ENCODE measurements at regions not wholly inside any gene's neighbourhood (a gene's known extent, or its start where the extent isn't known, plus 50 kb on each side); places are given as distances from the start of the nearest gene placed in this dataset.

- Histone ChIP-seq H3K79me2 (ENCODE audit: control insufficient read depth, insufficient read depth, low read length, poor library complexity) (no peaks in the 10 kb centered on the region), H3K9ac (ENCODE audit: low read length) (no peak overlapping the region), H3K14ac (ENCODE audit: low read length) (no peak overlapping the region), H2BK5ac (ENCODE audit: low read depth, low read length, poor library complexity) (no peak overlapping the region), H4K8ac (ENCODE audit: low read depth, low read length) (no peak overlapping the region), H2BK120ac (ENCODE audit: insufficient read depth, low read length, poor library complexity) (no peak overlapping the region), H3K4ac (ENCODE audit: low read depth, low read length) (no peak overlapping the region), H3K9me3 (ENCODE audit: insufficient read depth, low read depth, low read length) (no peaks in the 10 kb centered on the region), H2BK12ac (ENCODE audit: low read length) (no peak overlapping the region), H3K4me3 (ENCODE audit: low read depth, low read length) (no peak overlapping the region), H3K27me3 (ENCODE audit: insufficient read depth, low read length) (no peaks in the 10 kb centered on the region), H3K27ac (ENCODE audit: low read depth, low read length) (no peak overlapping the region), H2AK5ac (ENCODE audit: low read length) (no peak overlapping the region), H3K23ac (ENCODE audit: low read length) (no peak overlapping the region), H4K91ac (ENCODE audit: low read depth, low read length) (no peak overlapping the region), H2AFZ (ENCODE audit: insufficient read depth, low read length, poor library complexity) (no peak overlapping the region), H4K12ac (ENCODE audit: low read depth, low read length) (no peak overlapping the region), H3K79me1 (ENCODE audit: low read length) (no peaks in the 10 kb centered on the region), H3K4me2 (ENCODE audit: low read length) (no peak overlapping the region), H3K4me1 (ENCODE audit: control insufficient read depth in 1 of 2, insufficient read depth in 2 of 2, low read length in 2 of 2) (no peaks in the 10 kb centered on the region), H3K18ac (ENCODE audit: low read length) (no peak overlapping the region), H3K36me3 (ENCODE audit: control insufficient read depth in 1 of 2, insufficient read depth in 2 of 2, low read length in 2 of 2) (no peaks in the 10 kb centered on the region)
- WGBS (ENCODE audit: extremely low coverage, insufficient coverage, insufficient read length), result no CpG with 5 or more reads among the region's 1 CpG
- no peak for DNase-seq
Observed at GRCh38 chr4:17230727-17231126, 281.2 kb downstream of the QDPR start.

- no peak overlapping the region for H3K4me3 ChIP-seq (ENCODE audit: low read depth, low read length)
- no peak overlapping the region for H4K12ac ChIP-seq (ENCODE audit: low read depth, low read length)
- no peak overlapping the region for H3K14ac ChIP-seq (ENCODE audit: low read length)
- H2BK12ac ChIP-seq (ENCODE audit: low read length), result no peak overlapping the region
- no peaks in the 10 kb centered on the region for H3K4me1 ChIP-seq (ENCODE audit: control insufficient read depth in 1 of 2, insufficient read depth in 2 of 2, low read length in 2 of 2)
- no peak overlapping the region for H4K91ac ChIP-seq (ENCODE audit: low read depth, low read length)
- H3K9ac ChIP-seq (ENCODE audit: low read length), result no peak overlapping the region
- no peaks in the 10 kb centered on the region for H3K79me1 ChIP-seq (ENCODE audit: low read length)
- H3K23ac ChIP-seq (ENCODE audit: low read length), result no peak overlapping the region
- H3K27ac ChIP-seq (ENCODE audit: low read depth, low read length), result no peak overlapping the region
- no peak overlapping the region for H3K4me2 ChIP-seq (ENCODE audit: low read length)
- H3K9me3 ChIP-seq (ENCODE audit: insufficient read depth, low read depth, low read length), result no peaks in the 10 kb centered on the region
- H2BK5ac ChIP-seq (ENCODE audit: low read depth, low read length, poor library complexity), result no peak overlapping the region
- no peaks in the 10 kb centered on the region for H3K27me3 ChIP-seq (ENCODE audit: insufficient read depth, low read length)
- no peak overlapping the region for H2AFZ ChIP-seq (ENCODE audit: insufficient read depth, low read length, poor library complexity)
- no peak overlapping the region for H2BK120ac ChIP-seq (ENCODE audit: insufficient read depth, low read length, poor library complexity)
- H3K36me3 ChIP-seq (ENCODE audit: control insufficient read depth in 1 of 2, insufficient read depth in 2 of 2, low read length in 2 of 2), result no peaks in the 10 kb centered on the region
- no peak overlapping the region for H3K4ac ChIP-seq (ENCODE audit: low read depth, low read length)
- H2AK5ac ChIP-seq (ENCODE audit: low read length), result no peak overlapping the region
- no peak overlapping the region for H3K18ac ChIP-seq (ENCODE audit: low read length)
- H4K8ac ChIP-seq (ENCODE audit: low read depth, low read length), result no peak overlapping the region
- no peaks in the 10 kb centered on the region for H3K79me2 ChIP-seq (ENCODE audit: control insufficient read depth, insufficient read depth, low read length, poor library complexity)
- no peak for DNase-seq
Observed at GRCh38 chr4:17220816-17221215, 291.1 kb downstream of the QDPR start.

GRCh38 chr4:17218786-17219185, 293.1 kb downstream of the QDPR start:
- Histone ChIP-seq H3K4ac (ENCODE audit: low read depth, low read length) (no peak overlapping the region), H3K14ac (ENCODE audit: low read length) (no peak overlapping the region), H3K23ac (ENCODE audit: low read length) (no peak overlapping the region), H2BK12ac (ENCODE audit: low read length) (no peak overlapping the region), H3K18ac (ENCODE audit: low read length) (no peak overlapping the region), H3K9ac (ENCODE audit: low read length) (no peak overlapping the region), H3K36me3 (ENCODE audit: control insufficient read depth in 1 of 2, insufficient read depth in 2 of 2, low read length in 2 of 2) (no peaks in the 10 kb centered on the region), H3K27me3 (ENCODE audit: insufficient read depth, low read length) (no peaks in the 10 kb centered on the region), H3K9me3 (ENCODE audit: insufficient read depth, low read depth, low read length) (peaks cover 6% of the 10 kb centered on the region), H3K4me3 (ENCODE audit: low read depth, low read length) (no peak overlapping the region), H3K4me1 (ENCODE audit: control insufficient read depth in 1 of 2, insufficient read depth in 2 of 2, low read length in 2 of 2) (no peaks in the 10 kb centered on the region), H3K79me1 (ENCODE audit: low read length) (no peaks in the 10 kb centered on the region), H4K8ac (ENCODE audit: low read depth, low read length) (no peak overlapping the region), H2BK5ac (ENCODE audit: low read depth, low read length, poor library complexity) (no peak overlapping the region), H3K27ac (ENCODE audit: low read depth, low read length) (no peak overlapping the region), H4K91ac (ENCODE audit: low read depth, low read length) (no peak overlapping the region), H2AFZ (ENCODE audit: insufficient read depth, low read length, poor library complexity) (no peak overlapping the region), H3K4me2 (ENCODE audit: low read length) (no peak overlapping the region), H2AK5ac (ENCODE audit: low read length) (no peak overlapping the region), H2BK120ac (ENCODE audit: insufficient read depth, low read length, poor library complexity) (no peak overlapping the region), H3K79me2 (ENCODE audit: control insufficient read depth, insufficient read depth, low read length, poor library complexity) (no peaks in the 10 kb centered on the region), H4K12ac (ENCODE audit: low read depth, low read length) (no peak overlapping the region)
- no CpG with 5 or more reads among the region's 3 CpGs for WGBS (ENCODE audit: extremely low coverage, insufficient coverage, insufficient read length)
- DNase-seq, result no peak

GRCh38 chr4:17206829-17207801, 304.8 kb downstream of the QDPR start:
- no peak overlapping the region for H3K9ac ChIP-seq (ENCODE audit: low read length)
- H3K79me1 ChIP-seq (ENCODE audit: low read length), result no peaks in the 10 kb centered on the region
- no peak overlapping the region for H3K27ac ChIP-seq (ENCODE audit: low read depth, low read length)
- H3K23ac ChIP-seq (ENCODE audit: low read length), result no peak overlapping the region
- no peaks in the 10 kb centered on the region for H3K36me3 ChIP-seq (ENCODE audit: control insufficient read depth in 1 of 2, insufficient read depth in 2 of 2, low read length in 2 of 2)
- H3K4me1 ChIP-seq (ENCODE audit: control insufficient read depth in 1 of 2, insufficient read depth in 2 of 2, low read length in 2 of 2), result no peaks in the 10 kb centered on the region
- H3K4me2 ChIP-seq (ENCODE audit: low read length), result no peak overlapping the region
- H4K12ac ChIP-seq (ENCODE audit: low read depth, low read length), result no peak overlapping the region
- DNase-seq, result no peak
- H2BK120ac ChIP-seq (ENCODE audit: insufficient read depth, low read length, poor library complexity), result no peak overlapping the region
- no peak overlapping the region for H2BK5ac ChIP-seq (ENCODE audit: low read depth, low read length, poor library complexity)
- H4K8ac ChIP-seq (ENCODE audit: low read depth, low read length), result no peak overlapping the region
- H2AK5ac ChIP-seq (ENCODE audit: low read length), result no peak overlapping the region
- no peak overlapping the region for H3K18ac ChIP-seq (ENCODE audit: low read length)
- peaks cover 4% of the 10 kb centered on the region for H3K9me3 ChIP-seq (ENCODE audit: insufficient read depth, low read depth, low read length)
- no peak overlapping the region for H3K4ac ChIP-seq (ENCODE audit: low read depth, low read length)
- H3K79me2 ChIP-seq (ENCODE audit: control insufficient read depth, insufficient read depth, low read length, poor library complexity), result no peaks in the 10 kb centered on the region
- H2BK12ac ChIP-seq (ENCODE audit: low read length), result no peak overlapping the region
- no peaks in the 10 kb centered on the region for H3K27me3 ChIP-seq (ENCODE audit: insufficient read depth, low read length)
- H4K91ac ChIP-seq (ENCODE audit: low read depth, low read length), result no peak overlapping the region
- no CpG with 5 or more reads among the region's 7 CpGs for WGBS (ENCODE audit: extremely low coverage, insufficient coverage, insufficient read length)
- no peak overlapping the region for H3K14ac ChIP-seq (ENCODE audit: low read length)
- no peak overlapping the region for H2AFZ ChIP-seq (ENCODE audit: insufficient read depth, low read length, poor library complexity)
- H3K4me3 ChIP-seq (ENCODE audit: low read depth, low read length), result no peak overlapping the region
